Tibial nerve (tissue), 4 donors: ENCODE measurements at regions not wholly inside any gene's neighbourhood (a gene's known extent, or its start where the extent isn't known, plus 50 kb on each side); places are given as distances from the start of the nearest gene placed in this dataset.

Experiments
- DNase-seq, 2 donors: peaks; one replicate each; pipeline ENCODE4 v3.0.0-alpha.2; 2019; ENCODE audit warnings: low spot score in 2 of 2
- H3K27ac ChIP-seq, 4 donors: fragments of 200-600 bp; sonication (generic) in 3 of 4; one replicate each; pipeline ENCODE4 v1.5.1; 2017 to 2019; ENCODE audit warnings: mild to moderate bottlenecking in 1 of 4
- H3K27me3 ChIP-seq, 2 donors: fragments of 200-600 bp; sonication (generic) in 1 of 2; one replicate each; pipeline versions ENCODE4 v1.5.1 to v1.6.0; 2017 to 2019
- H3K36me3 ChIP-seq, 3 donors: fragments of 200-600 bp; sonication (generic); one replicate each; pipeline ENCODE4 v1.5.1; 2018 to 2019
- H3K4me1 ChIP-seq, 4 donors: fragments of 200-600 bp; sonication (generic) in 3 of 4; one replicate each; pipeline ENCODE4 v1.5.1; 2017 to 2019
- H3K4me3 ChIP-seq, 4 donors: fragments of 200-600 bp; sonication (generic) in 3 of 4; one replicate each; pipeline ENCODE4 v1.5.1; 2017 to 2019; ENCODE audit warnings: mild to moderate bottlenecking in 1 of 4, moderate library complexity in 1 of 4
- H3K9me3 ChIP-seq, 4 donors: fragments of 200-600 bp; sonication (generic) in 3 of 4; one replicate each; pipeline ENCODE4 v1.5.1; 2017 to 2019
- EP300 ChIP-seq, 2 donors: sonication (generic); formaldehyde crosslinking; IDR thresholded peaks; one replicate each; pipeline ENCODE4 v1.6.1; 2017; ENCODE audit warnings: antibody characterized with exemption in 2 of 2, mild to moderate bottlenecking in 1 of 2
- POLR2A ChIP-seq, 2 donors: fragments of 450-650 bp; IDR thresholded peaks; one replicate each; pipeline ENCODE4 v1.6.1; 2017; ENCODE audit warnings: antibody characterized with exemption in 2 of 2, mild to moderate bottlenecking in 2 of 2, moderate library complexity in 2 of 2
- WGBS, 2 donors: methylation state at CpG; one replicate each; pipeline ENCODE4 v1.1.5; 2018; 5-methylcytosine and 5-hydroxymethylcytosine counted together
- TF ChIP-seq, protein P1 (sequence below), 5 experiments: fragments of 200-600 bp in 3 of 5; fragments of 450-650 bp in 2 of 5; sonication (generic) in 3 of 5; IDR thresholded peaks; one replicate each; pipeline ENCODE4 v1.5.1; 2016 to 2019; ENCODE audit warnings: antibody characterized with exemption in 5 of 5, mild to moderate bottlenecking in 3 of 5, moderate library complexity in 2 of 5

GRCh38 chr3:28867836-28868235 is 413.0 kb upstream of the RBMS3 start:
- Histone ChIP-seq H3K27me3 (no peaks in the 10 kb centered on the region), H3K27ac (no peak overlapping the region), H3K36me3 (no peaks in the 10 kb centered on the region), H3K9me3 (no peaks in the 10 kb centered on the region), H3K4me1 (no peaks in the 10 kb centered on the region), H3K4me3 (no peak overlapping the region)
- no peak for DNase-seq
- TF ChIP-seq EP300 (IDR thresholded peaks at IDR 0.05) (no peak), POLR2A (IDR thresholded peaks at IDR 0.05) (no peak)
- TF ChIP-seq, protein P1, sequence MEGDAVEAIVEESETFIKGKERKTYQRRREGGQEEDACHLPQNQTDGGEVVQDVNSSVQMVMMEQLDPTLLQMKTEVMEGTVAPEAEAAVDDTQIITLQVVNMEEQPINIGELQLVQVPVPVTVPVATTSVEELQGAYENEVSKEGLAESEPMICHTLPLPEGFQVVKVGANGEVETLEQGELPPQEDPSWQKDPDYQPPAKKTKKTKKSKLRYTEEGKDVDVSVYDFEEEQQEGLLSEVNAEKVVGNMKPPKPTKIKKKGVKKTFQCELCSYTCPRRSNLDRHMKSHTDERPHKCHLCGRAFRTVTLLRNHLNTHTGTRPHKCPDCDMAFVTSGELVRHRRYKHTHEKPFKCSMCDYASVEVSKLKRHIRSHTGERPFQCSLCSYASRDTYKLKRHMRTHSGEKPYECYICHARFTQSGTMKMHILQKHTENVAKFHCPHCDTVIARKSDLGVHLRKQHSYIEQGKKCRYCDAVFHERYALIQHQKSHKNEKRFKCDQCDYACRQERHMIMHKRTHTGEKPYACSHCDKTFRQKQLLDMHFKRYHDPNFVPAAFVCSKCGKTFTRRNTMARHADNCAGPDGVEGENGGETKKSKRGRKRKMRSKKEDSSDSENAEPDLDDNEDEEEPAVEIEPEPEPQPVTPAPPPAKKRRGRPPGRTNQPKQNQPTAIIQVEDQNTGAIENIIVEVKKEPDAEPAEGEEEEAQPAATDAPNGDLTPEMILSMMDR (IDR thresholded peaks at IDR 0.05): no peak
- 47 to 56% methylated on average over 2 of the region's 2 CpGs for WGBS, 2 donors

- Histone ChIP-seq H3K9me3 (no peaks in the 10 kb centered on the region), H3K36me3 (no peaks in the 10 kb centered on the region), H3K4me3 (no peak overlapping the region), H3K27me3 (no peaks in the 10 kb centered on the region), H3K27ac (no peak overlapping the region), H3K4me1 (no peaks in the 10 kb centered on the region)
- TF ChIP-seq EP300 (IDR thresholded peaks at IDR 0.05) (no peak), POLR2A (IDR thresholded peaks at IDR 0.05) (no peak)
- TF ChIP-seq, protein P1 (IDR thresholded peaks at IDR 0.05): no peak
- DNase-seq: no peak
- 79 to 83% methylated on average over 2 of the region's 2 CpGs for WGBS, 2 donors
These were observed 412.0 kb upstream of the RBMS3 start for GRCh38 chr3:28868897-28869296.

DNA sequence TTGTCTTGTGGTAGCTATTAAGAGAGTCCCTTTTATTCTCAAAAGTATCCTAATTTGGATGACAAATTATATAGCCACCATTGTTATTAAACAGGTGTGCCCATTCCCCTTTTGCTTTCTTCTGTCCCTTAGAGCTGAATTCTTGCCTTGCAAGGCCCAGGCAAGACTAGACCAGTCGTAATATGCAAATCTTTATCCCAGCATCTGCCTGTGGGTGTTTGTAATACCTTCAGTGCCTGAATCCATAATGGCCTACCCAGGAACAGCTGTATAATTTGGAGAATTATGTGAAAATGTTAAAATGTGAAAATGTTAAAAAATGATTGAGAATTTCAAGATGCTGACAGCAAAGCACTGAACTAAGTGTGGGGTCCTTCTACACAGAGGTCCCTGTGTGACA is 403.0 kb upstream of the RBMS3 start:
- H3K27me3 ChIP-seq: no peaks in the 10 kb centered on the region
- H3K4me3 ChIP-seq: no peak overlapping the region
- H3K36me3 ChIP-seq: no peaks in the 10 kb centered on the region
- no peak for DNase-seq
- no peaks in the 10 kb centered on the region for H3K9me3 ChIP-seq
- H3K4me1 ChIP-seq: no peaks in the 10 kb centered on the region
- H3K27ac ChIP-seq: no peak overlapping the region
- WGBS, 2 donors: 79 to 84% methylated on average over 1 of the region's 1 CpG
- TF ChIP-seq POLR2A (IDR thresholded peaks at IDR 0.05): no peak
- TF ChIP-seq EP300 (IDR thresholded peaks at IDR 0.05): no peak
- TF ChIP-seq, protein P1 (IDR thresholded peaks at IDR 0.05): no peak

DNA sequence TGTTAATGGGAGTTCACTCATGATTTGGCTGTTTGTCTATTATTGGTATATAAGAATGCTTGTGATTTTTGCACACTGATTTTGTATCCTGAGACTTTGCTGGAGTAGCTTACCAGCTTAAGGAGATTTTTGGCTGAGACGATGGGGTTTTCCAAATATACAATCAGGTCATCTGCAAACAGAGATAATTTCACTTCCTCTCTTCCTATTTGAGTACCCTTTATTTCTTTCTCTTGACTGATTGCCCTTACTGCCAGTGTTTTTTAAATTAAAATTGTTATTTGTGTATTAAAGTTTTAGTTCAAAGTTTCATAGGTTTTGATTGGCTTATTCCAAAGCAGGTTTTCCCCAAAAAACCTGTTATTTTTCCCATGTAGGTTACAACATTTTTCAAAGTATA is 390.5 kb upstream of the RBMS3 start:
- no peak for DNase-seq
- H3K4me3 ChIP-seq: no peak overlapping the region
- no peaks in the 10 kb centered on the region for H3K27me3 ChIP-seq
- H3K36me3 ChIP-seq: no peaks in the 10 kb centered on the region
- TF ChIP-seq POLR2A (IDR thresholded peaks at IDR 0.05): no peak
- TF ChIP-seq EP300 (IDR thresholded peaks at IDR 0.05): no peak
- TF ChIP-seq, protein P1 (IDR thresholded peaks at IDR 0.05): no peak
- H3K27ac ChIP-seq: no peak overlapping the region
- 55 to 85% methylated on average over 1 of the region's 1 CpG for WGBS, 2 donors
- no peaks in the 10 kb centered on the region for H3K4me1 ChIP-seq
- no peaks in the 10 kb centered on the region for H3K9me3 ChIP-seq

DNA sequence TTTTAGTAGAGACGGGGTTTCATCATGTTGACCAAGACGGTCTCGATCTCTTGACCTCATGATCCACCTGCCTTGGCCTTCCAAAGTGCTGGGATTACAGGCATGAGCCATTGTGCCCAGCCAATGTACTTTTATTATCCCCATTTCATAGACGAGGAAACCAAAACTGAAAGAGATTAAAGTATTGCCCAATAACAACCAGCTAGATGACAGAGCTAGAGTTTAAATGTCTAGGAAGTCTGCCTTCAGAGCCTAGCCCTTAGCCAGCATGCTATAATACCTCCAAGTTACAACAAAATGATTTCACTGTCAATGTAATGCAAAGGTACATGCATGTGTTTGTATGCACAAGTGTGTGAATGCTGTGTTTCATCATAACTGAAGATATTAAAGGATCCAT is 389.4 kb upstream of the RBMS3 start:
- Histone ChIP-seq H3K9me3 (no peaks in the 10 kb centered on the region), H3K4me3 (no peak overlapping the region), H3K27ac (no peak overlapping the region), H3K36me3 (no peaks in the 10 kb centered on the region), H3K4me1 (no peaks in the 10 kb centered on the region), H3K27me3 (no peaks in the 10 kb centered on the region)
- WGBS, 2 donors: 90 to 97% methylated on average over 4 of the region's 4 CpGs
- no peak for DNase-seq
- TF ChIP-seq, protein P1 (IDR thresholded peaks at IDR 0.05): no peak
- TF ChIP-seq EP300 (IDR thresholded peaks at IDR 0.05) (no peak), POLR2A (IDR thresholded peaks at IDR 0.05) (no peak)
